ENCODE measurements at regions not wholly inside any gene's neighbourhood (a gene's known extent, or its start where the extent isn't known, plus 50 kb on each side); places are given as distances from the start of the nearest gene placed in this dataset.

GRCh38 chr11:131111775-131112174, 195.5 kb upstream of the SNX19 start:
- TF ChIP-seq POLR2AphosphoS5 (IDR thresholded peaks at IDR 0.05; ENCODE audit: borderline replicate concordance, low read depth, low read length) (no peak), EZH2 (IDR thresholded peaks at IDR 0.05) (no peak)
